ENCODE measurements at regions not wholly inside any gene's neighbourhood (a gene's known extent, or its start where the extent isn't known, plus 50 kb on each side); places are given as distances from the start of the nearest gene placed in this dataset.

GRCh38 chr4:180696460-180697092, 1546.6 kb upstream of the TENM3 start:
- TF ChIP-seq CTCF (IDR thresholded peaks at IDR 0.05; ENCODE audit: borderline replicate concordance, extremely low read depth, low read length, poor library complexity, severe bottlenecking) (no peak), EZH2 (IDR thresholded peaks at IDR 0.05; ENCODE audit: borderline replicate concordance, low read depth, low read length, severe bottlenecking) (no peak)
